HG02885 (cell line): ENCODE measurements at regions not wholly inside any gene's neighbourhood (a gene's known extent, or its start where the extent isn't known, plus 50 kb on each side); places are given as distances from the start of the nearest gene placed in this dataset.
"Not testable (repeated sequence)": the region's sequence is repeated elsewhere in the genome, so short reads cannot be mapped to it uniquely, and the experiment has no call there.

ENCODE experiments used
- ATAC-seq: cut with Tn5 transposase; IDR thresholded peaks from one replicate; pipeline ENCODE4 v1.9.1; 2021; ENCODE audit warnings: mild to moderate bottlenecking; ENCODE audit not compliant: unreplicated experiment, poor library complexity

DNA sequence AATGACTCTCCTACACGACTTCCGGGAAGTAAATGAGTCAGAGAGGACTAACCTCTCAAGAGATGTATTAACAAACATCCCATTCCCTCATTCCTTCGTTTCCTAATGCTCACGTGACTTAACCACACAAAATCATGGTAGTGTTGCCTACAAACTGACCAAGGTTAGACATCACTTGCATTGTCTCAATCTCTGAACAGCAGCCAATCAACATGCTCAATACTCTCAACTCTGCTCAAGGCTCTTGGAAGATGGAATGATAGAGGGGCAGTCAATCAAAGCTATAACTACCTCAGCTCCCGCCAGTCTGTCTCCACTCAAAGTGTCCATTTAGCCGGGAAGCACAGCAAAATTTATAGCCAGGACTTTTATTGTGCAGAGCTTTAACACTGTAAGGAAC is 143.8 kb upstream of the PIK3R1 start:
- no peak for ATAC-seq

DNA sequence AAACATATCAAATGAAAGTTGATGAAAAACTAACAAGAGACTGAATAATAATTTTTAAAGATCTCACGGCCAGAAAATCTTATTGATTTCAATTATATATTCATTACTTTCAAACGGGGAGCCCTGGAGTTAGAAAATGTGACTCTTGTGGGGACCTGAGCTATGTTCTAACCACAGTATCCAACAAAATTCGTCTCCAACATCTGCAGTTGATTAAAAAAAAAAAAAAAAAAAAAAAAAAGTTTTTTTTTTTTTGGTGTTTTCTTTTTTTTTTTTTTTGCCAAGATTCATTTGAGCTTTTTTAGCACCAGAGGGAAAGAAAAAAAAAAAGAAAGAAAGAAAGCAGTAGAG is 144.3 kb upstream of the PIK3R1 start:
- no peak for ATAC-seq

DNA sequence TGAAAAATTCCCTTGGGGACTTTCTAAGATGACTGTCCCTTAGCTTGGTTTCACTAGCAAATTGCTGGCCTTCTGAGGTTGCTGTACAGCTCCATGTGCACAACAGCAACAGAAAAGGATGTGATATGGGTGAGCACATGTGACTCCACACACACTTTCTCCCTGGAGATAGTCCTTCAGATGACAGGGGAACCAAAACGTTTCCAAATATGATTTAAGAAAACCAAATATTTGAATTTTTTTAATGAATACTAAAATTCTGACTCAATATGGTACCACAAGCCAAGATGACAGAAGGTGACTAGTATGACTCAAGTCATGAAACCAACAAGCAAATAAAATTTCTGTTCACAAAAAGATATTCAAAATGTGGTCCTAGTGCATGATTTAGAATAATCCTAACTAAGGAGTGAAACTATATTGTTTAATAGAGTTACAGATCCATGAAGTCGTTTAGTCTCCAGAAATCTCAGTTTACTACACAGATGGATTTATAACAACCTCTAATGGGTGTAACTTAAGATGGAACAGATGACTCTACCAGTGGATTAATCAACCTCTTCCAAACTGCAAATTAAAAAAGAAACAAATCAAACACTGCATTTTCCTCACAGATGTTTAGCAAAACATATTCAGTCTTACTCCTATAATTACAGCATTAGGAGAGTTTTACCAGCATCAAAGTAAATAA is 144.8 kb upstream of the PIK3R1 start:
- ATAC-seq: peak; percentile 89

DNA sequence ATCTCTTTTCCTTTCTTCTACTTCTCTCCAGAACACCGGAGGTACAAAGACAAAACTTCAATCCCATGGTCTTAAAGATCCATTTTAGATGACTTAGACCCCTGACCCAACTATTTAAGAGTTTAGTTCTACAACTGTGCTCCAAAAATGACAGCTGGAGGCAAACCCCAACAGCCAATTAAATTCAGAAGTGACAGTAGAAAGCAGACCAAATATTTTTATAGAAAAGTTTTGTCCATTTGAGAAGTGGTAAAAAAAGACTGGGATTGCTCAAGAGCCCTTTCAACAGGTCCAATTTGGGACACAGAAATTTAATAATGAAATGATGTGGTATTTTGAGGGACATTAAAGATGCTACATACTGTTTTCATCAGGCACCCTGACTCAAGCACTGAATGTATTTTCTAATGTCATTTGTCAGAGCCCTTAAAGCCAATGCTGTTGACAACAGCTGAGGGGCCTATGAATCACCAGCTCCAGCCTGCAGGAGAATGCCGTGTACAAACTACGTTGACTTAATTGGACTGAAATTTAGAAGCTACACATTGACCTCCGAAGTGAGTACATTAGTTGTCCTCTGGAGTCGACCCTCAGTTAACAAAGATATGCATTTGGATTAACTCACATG is 147.5 kb upstream of the PIK3R1 start:
- no peak for ATAC-seq

DNA sequence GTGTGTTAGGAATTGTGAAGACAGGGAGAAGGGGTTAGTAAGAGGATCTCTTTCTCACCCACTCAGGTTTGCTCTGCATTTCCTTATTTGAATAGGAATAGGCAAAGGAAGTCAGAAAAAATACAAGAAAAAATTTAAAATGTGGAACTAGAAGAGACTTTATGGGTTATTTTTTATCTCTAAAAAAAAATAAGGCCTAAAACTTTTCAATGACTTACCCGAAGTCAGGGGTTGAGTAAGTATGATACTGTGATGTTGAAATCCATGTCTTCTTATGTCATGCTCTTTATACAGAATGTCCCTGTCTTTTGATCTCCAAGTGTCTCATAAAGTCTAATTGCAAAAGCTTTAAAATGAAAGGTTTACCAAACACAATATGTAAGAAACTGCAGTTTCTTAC is 148.3 kb upstream of the PIK3R1 start:
- no peak for ATAC-seq

DNA sequence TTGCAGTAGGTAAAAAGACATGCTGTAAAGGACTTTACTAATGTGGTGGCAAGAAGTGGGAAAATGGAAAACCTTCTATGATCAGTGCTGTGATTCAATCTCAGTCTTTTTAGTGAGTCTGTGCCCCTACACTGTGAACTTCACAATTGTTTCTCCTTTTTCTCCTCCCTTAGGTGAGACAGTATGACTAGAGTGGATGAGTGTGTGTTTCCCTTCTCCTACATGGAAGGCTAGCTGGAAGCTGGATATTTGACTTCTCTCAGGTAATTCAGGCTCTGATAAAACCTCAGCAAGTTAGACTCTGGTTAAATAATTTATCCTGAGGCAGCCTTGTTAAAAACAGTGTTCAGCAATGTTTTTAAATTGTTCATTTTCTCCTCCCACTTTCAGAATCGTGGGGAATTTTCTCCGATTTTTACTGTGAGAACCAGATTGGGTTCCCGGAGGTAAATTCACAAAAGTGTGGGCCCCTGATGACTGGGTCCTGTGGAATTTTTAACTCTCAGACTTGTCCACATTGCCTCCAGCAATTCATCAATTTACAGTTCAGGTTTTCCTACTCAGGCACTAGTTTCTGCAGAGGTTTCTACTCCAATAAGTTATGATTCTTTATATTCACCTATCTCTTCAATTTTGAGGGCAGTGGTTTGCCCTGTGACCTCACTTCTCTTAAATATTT is 149.1 kb upstream of the PIK3R1 start:
- no peak for ATAC-seq

DNA sequence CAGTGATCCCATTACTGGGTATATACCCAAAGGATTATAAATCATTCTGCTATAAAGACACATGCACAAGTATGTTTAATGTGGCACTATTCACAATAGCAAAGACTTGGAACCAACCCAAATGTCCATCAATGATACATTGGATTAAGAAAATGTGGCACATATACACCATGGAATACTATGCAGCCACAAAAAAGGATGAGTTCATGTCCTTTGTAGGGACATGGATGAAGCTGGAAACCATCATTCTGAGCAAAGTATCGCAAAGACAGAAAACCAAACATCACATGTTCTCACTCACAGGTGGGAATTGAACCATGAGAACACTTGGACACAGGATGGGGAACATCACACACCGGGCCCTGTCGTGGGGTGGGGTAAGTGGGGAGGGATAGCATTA is 150.2 kb upstream of the PIK3R1 start:
- ATAC-seq: not testable (repeated sequence)

DNA sequence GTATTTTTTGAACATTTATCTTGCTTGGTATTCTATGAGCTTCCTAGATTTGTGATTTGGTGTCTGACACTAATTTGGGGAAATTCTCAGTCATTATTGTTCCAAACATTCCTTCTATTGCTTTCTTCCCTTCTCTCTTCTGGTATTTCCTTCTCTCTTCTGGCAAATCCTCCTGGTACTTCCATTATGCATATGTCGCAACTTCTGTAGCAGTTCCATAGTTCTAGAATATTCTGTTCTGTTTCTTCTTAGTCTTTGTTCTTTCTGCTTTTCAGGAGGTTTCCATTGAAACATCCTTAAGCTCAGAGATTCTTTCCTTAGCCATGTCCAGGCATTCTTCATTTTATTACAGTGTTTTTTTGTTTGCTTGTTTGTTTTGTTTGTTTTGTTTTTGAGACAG is 155.2 kb upstream of the PIK3R1 start:
- ATAC-seq: no peak

DNA sequence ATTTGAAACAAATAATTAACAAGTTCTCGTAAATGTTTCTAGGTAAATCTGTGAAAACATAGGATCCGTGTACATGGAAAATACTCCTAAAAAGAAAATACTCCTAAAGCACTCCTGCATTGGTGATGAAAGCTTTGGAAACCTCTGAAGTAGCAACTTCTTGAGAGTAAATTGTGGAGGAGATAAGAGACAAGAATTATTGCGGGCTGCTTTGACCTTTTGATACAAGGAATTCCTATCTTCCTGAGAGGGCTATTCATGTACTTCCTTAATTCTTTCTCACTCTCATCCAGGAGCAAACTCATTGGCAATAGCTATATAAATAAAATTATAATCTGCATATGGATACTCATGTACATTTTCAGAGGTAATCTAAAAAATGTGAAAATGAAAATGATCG is 158.4 kb upstream of the PIK3R1 start:
- ATAC-seq: no peak

DNA sequence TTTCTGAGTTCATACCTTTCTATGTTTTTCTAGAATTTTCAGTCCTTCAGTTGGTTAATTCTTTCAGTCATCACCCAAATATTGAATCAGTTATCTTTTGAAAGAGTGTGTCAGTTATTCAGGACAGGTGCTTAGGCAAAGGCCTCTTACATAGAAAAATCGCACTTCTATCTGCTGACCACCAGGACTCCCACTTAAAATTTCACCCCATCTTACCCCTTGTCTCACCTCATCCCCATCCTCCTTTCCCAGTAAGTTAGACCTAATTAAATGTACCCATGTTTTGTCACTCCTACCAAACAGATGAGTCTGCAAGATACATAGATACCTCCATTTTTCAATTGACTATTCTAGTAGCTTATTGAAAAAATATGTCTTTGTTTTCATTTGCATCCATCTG is 159.9 kb upstream of the PIK3R1 start:
- no peak for ATAC-seq

DNA sequence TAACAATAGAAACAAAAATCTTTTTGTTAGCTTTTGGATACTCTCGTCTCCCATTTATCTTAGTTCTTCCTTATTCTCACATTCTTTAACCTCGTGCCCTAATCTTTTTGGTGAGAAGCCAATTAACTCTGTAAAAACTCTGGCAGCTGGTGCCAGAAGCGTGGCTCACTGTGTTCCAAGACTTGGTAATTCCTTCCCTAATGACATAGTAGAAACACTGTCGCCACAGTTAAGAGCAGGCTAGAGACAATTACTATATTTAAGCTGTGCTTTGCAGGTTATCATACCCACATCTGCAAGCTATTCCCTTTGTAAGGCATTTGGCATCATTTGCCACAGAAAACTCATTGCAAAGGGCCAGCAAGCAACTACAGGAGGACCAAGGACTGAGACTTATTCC is 160.9 kb upstream of the PIK3R1 start:
- no peak for ATAC-seq

DNA sequence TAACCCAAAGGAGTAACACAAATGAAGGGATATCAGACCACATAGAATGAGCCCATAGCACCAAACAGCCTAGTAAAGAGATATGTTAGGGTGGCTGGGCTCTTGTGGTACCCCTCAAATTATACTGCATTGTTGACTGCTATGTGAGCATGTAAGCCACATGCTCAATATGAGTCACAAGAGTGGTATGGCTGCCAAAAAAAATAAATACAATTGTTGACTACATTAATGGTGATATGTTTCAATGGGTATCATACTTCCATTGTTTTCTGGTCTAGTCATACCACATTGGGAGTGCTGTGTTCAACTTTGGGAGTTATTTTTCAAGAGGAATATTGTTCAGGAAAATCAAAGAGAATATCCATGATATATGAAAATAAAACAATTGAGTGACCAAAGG is 162.4 kb upstream of the PIK3R1 start:
- no peak for ATAC-seq

DNA sequence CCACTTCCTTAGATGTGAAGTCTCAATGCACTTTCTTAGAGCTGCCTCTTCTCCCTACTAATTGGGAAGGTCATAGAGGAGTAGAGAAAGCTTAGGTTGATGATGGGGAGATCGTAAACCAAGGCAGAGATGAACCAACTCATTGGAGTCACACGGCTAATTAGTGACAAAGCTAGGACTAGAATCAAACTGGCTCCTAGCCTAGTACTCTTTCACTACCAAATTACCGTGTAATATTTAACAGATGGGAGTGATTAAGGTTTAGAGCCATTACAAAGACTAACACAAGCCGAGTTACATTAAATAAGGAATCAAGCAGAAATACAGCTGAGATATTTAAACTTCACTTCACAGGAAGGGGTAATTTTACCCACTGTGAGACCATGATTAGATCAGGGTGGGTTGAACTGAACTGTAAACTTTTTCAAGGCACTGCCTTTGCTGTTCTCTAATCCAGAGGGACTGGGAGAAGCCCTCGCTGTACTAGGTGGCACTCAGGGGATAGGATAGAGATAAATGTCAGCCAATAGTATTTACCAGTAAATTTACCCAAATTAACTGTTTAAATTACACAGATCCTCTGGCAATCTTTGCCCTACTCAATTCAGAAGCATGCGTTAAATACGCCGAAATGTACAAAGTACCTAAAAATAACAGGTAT is 166.4 kb upstream of the PIK3R1 start:
- no peak for ATAC-seq

DNA sequence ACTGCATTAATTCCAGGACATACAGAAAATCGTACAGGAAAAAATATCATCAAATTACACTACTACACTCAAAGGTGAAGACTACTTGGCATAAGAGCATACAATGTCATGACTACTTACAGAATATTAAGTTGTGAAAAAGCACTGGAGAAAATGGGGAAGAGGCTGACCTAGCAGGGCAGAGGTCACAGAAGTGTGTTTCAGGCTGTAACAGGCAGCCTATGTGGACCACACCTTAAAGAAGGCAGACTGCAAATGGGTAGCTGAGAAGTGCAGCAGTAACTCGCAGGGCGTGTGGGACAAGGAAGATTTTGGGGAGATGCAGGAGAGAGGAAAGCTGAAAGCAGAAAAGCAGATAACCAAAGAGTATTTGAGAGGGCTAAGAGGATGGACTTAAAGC is 167.0 kb upstream of the PIK3R1 start:
- ATAC-seq: no peak

DNA sequence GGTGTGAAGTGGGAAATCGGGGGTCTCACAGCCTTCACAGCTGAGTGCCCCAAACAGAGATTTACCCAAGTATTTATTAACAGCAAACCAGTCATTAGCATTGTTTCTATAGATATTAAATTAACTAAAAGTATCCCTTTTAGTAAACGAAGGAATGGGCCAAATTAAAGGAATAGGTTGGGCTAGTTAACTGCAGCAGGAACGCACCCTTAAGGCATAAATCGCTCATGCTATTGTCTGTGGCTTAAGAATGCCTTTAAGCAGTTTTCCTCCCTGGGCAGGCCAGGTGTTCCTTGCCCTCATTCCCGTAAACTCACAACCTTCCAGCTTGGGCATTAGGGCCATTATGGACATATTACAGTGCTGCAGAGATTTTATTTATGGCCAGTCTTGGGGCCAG is 167.5 kb upstream of the PIK3R1 start:
- ATAC-seq: not testable (repeated sequence)

DNA sequence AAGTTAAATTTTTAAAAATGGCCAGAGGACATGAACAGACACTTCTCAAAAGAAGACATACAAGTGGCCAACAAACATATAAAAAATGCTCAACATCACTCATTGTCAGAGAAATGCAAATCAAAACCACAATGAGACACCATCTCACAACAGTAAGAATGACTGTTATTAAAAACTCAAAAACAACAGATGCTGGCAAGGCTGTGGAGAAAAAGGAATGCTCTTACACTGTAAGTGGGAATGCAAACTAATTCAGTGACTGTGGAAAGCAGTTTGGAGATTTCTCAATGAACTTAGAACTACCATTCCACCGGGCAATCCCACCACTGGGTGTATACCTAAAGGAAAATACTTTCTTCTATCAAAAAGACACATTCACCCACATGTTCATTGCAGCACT is 168.5 kb upstream of the PIK3R1 start:
- ATAC-seq: no peak

DNA sequence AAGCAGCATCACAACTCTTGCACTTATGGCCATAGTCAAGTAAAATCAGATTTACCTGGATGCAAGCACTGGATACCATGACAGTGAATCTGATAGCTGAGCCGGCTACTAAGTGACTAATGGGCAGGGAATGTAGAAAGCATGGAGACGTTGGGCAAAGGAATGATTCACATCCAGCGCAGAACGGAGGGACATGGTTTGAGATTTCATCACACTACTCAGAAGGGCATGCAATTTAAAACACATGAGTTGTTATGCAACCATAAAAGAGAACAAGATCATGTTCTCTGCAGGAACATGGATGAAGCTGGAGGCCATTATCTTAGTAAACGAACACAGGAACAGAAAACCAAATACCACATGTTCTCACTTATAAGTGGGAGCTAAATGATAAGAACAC is 169.1 kb upstream of the PIK3R1 start:
- no peak for ATAC-seq

DNA sequence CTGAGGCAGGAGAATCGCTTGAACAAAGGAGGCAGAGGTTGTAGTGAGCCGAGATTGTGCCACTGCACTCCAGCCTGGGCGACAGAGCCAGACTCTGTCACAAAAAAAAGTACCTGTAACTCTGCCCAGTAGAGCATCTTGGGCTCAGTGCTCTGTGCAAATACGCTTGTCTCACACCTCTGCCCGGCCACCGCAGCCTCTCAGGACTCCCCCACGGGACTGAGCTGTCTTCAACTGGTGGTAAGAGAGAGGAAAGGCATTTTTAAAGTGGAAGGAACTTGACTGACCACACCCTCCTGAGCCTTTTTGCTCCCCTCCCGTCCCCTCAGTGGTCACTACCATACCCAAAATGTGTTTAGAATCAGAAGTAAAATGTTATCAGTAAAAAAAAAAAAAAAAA is 174.3 kb upstream of the PIK3R1 start:
- ATAC-seq: peak; percentile 91

DNA sequence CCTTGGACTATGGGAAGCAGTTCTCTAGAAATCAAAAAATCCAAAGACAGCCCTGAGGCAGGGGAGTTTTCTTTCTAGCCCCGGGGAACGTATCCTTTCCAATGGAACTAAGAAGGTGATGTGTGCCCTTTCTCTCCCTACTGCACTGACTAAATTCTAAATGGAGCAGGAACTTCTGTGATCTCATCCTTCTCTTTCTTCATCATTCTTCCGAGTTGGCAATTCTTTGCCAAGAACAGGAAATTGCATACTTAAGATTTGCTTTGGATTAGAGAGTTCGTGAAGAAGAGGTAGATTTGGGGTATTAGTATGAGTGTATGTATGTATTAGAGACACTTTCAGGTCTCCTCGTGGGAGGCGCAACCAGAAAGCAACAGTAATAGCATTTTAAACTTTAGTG is 178.0 kb upstream of the PIK3R1 start:
- ATAC-seq: no peak

DNA sequence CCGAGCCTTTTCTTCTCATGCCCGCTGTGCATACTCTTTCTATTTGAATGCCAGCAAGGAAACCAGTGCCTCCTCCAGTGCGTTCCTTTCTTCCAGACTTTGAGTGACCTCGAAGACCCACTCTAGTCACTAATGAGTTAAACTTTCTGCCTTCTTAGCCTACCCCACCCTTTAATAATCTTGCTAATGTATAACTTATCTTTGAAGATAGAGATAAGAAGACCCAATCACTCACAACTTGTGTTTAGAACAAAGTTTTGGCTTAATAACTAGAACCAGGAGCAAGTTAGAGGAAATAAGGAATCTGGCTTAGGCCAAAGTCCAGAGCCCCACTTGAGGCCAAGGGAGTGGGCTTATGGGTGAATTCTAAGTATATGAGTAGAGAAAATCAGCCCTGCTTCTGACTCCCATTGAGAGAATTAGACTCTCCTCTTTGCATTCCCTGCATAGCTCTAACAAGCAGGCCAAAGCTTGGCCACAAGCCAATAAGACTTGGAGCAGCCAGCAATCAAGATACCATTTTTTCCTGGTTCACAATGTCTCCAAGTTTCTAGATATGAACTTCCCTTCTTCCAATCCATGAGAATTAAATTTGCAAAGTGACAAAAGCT is 181.5 kb upstream of the PIK3R1 start:
- ATAC-seq: no peak

DNA sequence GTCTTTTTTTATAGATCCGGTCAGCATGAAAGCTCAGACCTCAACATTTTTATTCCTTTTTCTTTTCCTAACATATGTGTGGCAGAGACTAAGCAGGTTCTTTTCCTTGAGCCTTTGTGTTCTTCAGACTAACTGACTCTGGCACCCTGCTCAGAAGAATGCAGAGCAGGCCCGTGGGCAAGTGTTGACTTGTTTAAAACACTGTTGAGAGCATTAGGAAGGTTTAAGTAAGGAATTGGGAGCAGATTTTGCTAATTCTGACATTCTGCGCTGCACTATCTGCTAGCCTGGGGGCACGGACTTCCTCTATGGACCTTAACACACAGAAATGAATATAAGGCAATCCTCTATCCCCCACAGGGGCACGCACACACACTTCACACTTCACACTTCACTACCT is 182.5 kb upstream of the PIK3R1 start:
- ATAC-seq: no peak
